MM.1S (cell line): ENCODE measurements at regions not wholly inside any gene's neighbourhood (a gene's known extent, or its start where the extent isn't known, plus 50 kb on each side); places are given as distances from the start of the nearest gene placed in this dataset.

Source experiments
- DNase-seq: peaks from one replicate; pipeline ENCODE4 v3.0.0-alpha.2; 2015
- H2AFZ ChIP-seq: fragments of 300-600 bp; sonication (generic); 2 replicates; pipeline ENCODE4 v1.6.0; 2016; ENCODE audit warnings: antibody characterized with exemption, low read length
- H3F3A ChIP-seq: fragments of 300-600 bp; sonication (generic); 2 replicates; pipeline ENCODE4 v1.6.1; 2016; ENCODE audit warnings: mild to moderate bottlenecking, antibody characterized with exemption, low read length, moderate library complexity, mixed read lengths; ENCODE audit not compliant: insufficient read depth
- H3K27ac ChIP-seq: fragments of 300-600 bp; sonication (generic); 2 replicates; pipeline ENCODE4 v1.5.1; 2016; ENCODE audit warnings: mild to moderate bottlenecking, low read length
- H3K27me3 ChIP-seq: fragments of 300-600 bp; sonication (generic); replicated peaks from 2 replicates; pipeline ENCODE4 v1.6.0; 2016; ENCODE audit warnings: low read length; ENCODE audit not compliant: insufficient read depth
- H3K36me3 ChIP-seq: fragments of 300-600 bp; sonication (generic); replicated peaks from 2 replicates; pipeline ENCODE4 v1.6.1; 2016; ENCODE audit warnings: mild to moderate bottlenecking, low read length, mixed read lengths; ENCODE audit not compliant: insufficient read depth
- H3K4me1 ChIP-seq: fragments of 300-600 bp; sonication (generic); 2 replicates; pipeline ENCODE4 v1.6.1; 2016; ENCODE audit warnings: low read length, mixed read lengths
- H3K4me2 ChIP-seq: fragments of 300-600 bp; sonication (generic); 2 replicates; pipeline ENCODE4 v1.6.0; 2016; ENCODE audit warnings: low read depth, low read length
- H3K4me3 ChIP-seq: fragments of 300-600 bp; sonication (generic); 2 replicates; pipeline ENCODE4 v1.5.1; 2016; ENCODE audit warnings: low read length, mixed read lengths
- H3K79me2 ChIP-seq: fragments of 300-600 bp; sonication (generic); 2 replicates; pipeline ENCODE4 v1.6.1; 2016; ENCODE audit warnings: mixed run types, low read length, mixed read lengths
- H3K9ac ChIP-seq: fragments of 300-600 bp; sonication (generic); 2 replicates; pipeline ENCODE4 v1.6.1; 2016; ENCODE audit warnings: low read length, mixed read lengths
- H3K9me2 ChIP-seq: fragments of 300-600 bp; sonication (generic); replicated peaks from 2 replicates; pipeline ENCODE4 v1.6.1; 2016; ENCODE audit warnings: mild to moderate bottlenecking, low read length, mixed read lengths; ENCODE audit not compliant: insufficient read depth
- H3K9me3 ChIP-seq: fragments of 300-600 bp; sonication (generic); replicated peaks from 2 replicates; pipeline ENCODE4 v1.6.1; 2016; ENCODE audit warnings: mild to moderate bottlenecking, low read length, mixed read lengths; ENCODE audit not compliant: insufficient read depth
- H4K20me1 ChIP-seq: fragments of 300-600 bp; sonication (generic); 2 replicates; pipeline ENCODE4 v1.6.1; 2016; ENCODE audit warnings: mild to moderate bottlenecking, low read length, moderate library complexity, mixed read lengths; ENCODE audit not compliant: insufficient read depth
- CTCF ChIP-seq: fragments of 300-600 bp; sonication (generic); IDR thresholded peaks from 2 replicates; pipeline ENCODE4 v1.5.1; 2016; ENCODE audit warnings: antibody characterized with exemption, low read length, mixed read lengths
- EZH2 ChIP-seq: fragments of 300-600 bp; sonication (generic); optimal IDR thresholded peaks from 2 replicates; pipeline ENCODE3; 2017; ENCODE audit warnings: low read depth, mild to moderate bottlenecking, antibody characterized with exemption, low read length, mixed read lengths
- EZH2phosphoT487 ChIP-seq: fragments of 300-600 bp; sonication (generic); IDR thresholded peaks from 2 replicates; pipeline ENCODE4 v1.6.1; 2018; ENCODE audit warnings: antibody characterized with exemption, low read length

GRCh38 chr13:107119989-107120881 is 552.3 kb upstream of the ARGLU1 start:
- no peaks in the 10 kb centered on the region for H4K20me1 ChIP-seq
- no peaks in the 10 kb centered on the region for H3F3A ChIP-seq

GRCh38 chr13:107118506-107118905 is 550.6 kb upstream of the ARGLU1 start:
- Histone ChIP-seq H3F3A (no peaks in the 10 kb centered on the region), H3K4me2 (no peak overlapping the region), H3K9ac (no peak overlapping the region), H3K27me3 (no peaks in the 10 kb centered on the region), H4K20me1 (no peaks in the 10 kb centered on the region), H3K79me2 (no peaks in the 10 kb centered on the region), H3K9me3 (no peaks in the 10 kb centered on the region), H3K36me3 (no peaks in the 10 kb centered on the region), H2AFZ (no peak overlapping the region), H3K9me2 (no peaks in the 10 kb centered on the region), H3K4me1 (no peaks in the 10 kb centered on the region), H3K4me3 (no peak overlapping the region), H3K27ac (no peak overlapping the region)
- TF ChIP-seq EZH2: no peak
- no peak for TF ChIP-seq CTCF
- TF ChIP-seq EZH2phosphoT487: no peak
- DNase-seq: no peak

More at GRCh38 chr13:107119989-107120881, 552.3 kb upstream of the ARGLU1 start:
- H3K27ac ChIP-seq: no peak overlapping the region
- no peak for DNase-seq
- TF ChIP-seq EZH2: no peak
- TF ChIP-seq EZH2phosphoT487: no peak
- TF ChIP-seq CTCF: no peak
- H3K4me1 ChIP-seq: no peaks in the 10 kb centered on the region
- no peaks in the 10 kb centered on the region for H3K27me3 ChIP-seq
- no peak overlapping the region for H3K9ac ChIP-seq
- no peak overlapping the region for H3K4me3 ChIP-seq
- H3K9me3 ChIP-seq: no peaks in the 10 kb centered on the region
- no peak overlapping the region for H3K4me2 ChIP-seq
- H3K9me2 ChIP-seq: no peaks in the 10 kb centered on the region
- no peaks in the 10 kb centered on the region for H3K79me2 ChIP-seq
- H2AFZ ChIP-seq: no peak overlapping the region
- no peaks in the 10 kb centered on the region for H3K36me3 ChIP-seq

- H3K27ac ChIP-seq: no peak overlapping the region
- no peaks in the 10 kb centered on the region for H3K79me2 ChIP-seq
- no peak overlapping the region for H3K4me2 ChIP-seq
- H3K36me3 ChIP-seq: no peaks in the 10 kb centered on the region
- no peak for DNase-seq
- TF ChIP-seq EZH2phosphoT487 (no peak), EZH2 (no peak), CTCF (no peak)
- no peaks in the 10 kb centered on the region for H3K4me1 ChIP-seq
- no peak overlapping the region for H3K4me3 ChIP-seq
- no peaks in the 10 kb centered on the region for H3K27me3 ChIP-seq
- no peak overlapping the region for H3K9ac ChIP-seq
- H3F3A ChIP-seq: no peaks in the 10 kb centered on the region
- no peaks in the 10 kb centered on the region for H3K9me2 ChIP-seq
- H2AFZ ChIP-seq: no peak overlapping the region
- no peaks in the 10 kb centered on the region for H4K20me1 ChIP-seq
- no peaks in the 10 kb centered on the region for H3K9me3 ChIP-seq
Observed at GRCh38 chr13:107117327-107118012, 549.5 kb upstream of the ARGLU1 start.
